ENCODE measurements at regions not wholly inside any gene's neighbourhood (a gene's known extent, or its start where the extent isn't known, plus 50 kb on each side); places are given as distances from the start of the nearest gene placed in this dataset.
"Not testable (repeated sequence)": the region's sequence is repeated elsewhere in the genome, so short reads cannot be mapped to it uniquely, and the experiment has no call there.

DNA sequence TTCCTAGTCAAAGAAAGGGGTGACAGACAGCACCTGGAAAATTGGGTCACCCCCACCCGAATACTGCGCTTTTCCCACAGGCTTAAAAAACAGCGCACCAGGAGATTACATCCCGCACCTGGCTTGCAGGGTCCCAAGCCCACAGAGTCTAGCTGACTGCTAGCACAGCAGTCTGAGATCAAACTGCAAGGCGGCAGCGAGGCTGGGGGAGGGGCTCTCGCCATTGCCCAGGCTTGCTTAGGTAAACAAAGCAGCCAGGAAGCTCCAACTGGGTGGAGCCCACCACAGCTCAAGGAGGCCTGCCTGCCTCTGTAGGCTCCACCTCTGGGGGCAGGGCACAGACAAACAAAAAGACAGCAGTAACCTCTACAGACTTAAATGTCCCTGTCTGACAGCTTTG is 792.6 kb downstream of the NTRK3 start:
- TF ChIP-seq POLR2A, CTCF, POLR2AphosphoS5 (IDR thresholded peaks at IDR 0.05): not testable (repeated sequence)
